ENCODE measurements at regions not wholly inside any gene's neighbourhood (a gene's known extent, or its start where the extent isn't known, plus 50 kb on each side); places are given as distances from the start of the nearest gene placed in this dataset.

DNA sequence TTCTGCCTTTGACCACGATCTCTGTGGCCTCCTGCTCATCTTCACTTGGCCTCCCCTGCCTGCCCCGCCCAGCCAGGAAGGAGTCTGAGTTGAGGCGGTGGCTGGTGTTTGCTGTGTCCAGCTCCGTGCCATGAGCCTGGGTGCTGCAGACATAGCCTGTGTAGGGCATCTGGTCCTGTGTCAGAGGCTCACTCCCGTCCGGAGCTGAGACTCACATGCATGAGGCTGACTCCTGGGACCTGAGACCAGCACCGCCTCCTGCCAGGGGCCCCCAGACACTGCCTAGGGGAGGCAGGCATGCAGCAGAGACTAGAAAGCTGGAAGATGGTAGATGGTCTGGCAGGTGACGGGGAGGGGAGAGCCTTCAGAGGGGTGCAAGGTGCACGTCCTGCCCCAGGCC lies 52.2 kb upstream of the TTC34 start:
- H2BK120ac ChIP-seq (replicated peaks; ENCODE audit: low read depth, low read length), result no peak overlapping the region
- no peak overlapping the region for H3K56ac ChIP-seq (replicated peaks; ENCODE audit: insufficient read length, low read depth, low read length)
- no peak for FAIRE-seq
- no peak overlapping the region for H2BK15ac ChIP-seq (ENCODE audit: low read length)
- no peak overlapping the region for H3K4me2 ChIP-seq (ENCODE audit: insufficient read depth in 1 of 2, low read depth in 2 of 2, low read length in 2 of 2)
- no peaks in the 10 kb centered on the region for H3K23me2 ChIP-seq (ENCODE audit: low read depth, low read length)
- H3K23ac ChIP-seq (ENCODE audit: insufficient read length), result no peak overlapping the region
- TF ChIP-seq SP2 (IDR thresholded peaks at IDR 0.05; ENCODE audit: low read length), result no peak
- H3K18ac ChIP-seq (ENCODE audit: extremely low read depth, low read length), result no peak overlapping the region
- H3K9ac ChIP-seq (replicated peaks in 1 of 4; ENCODE audit: extremely low read depth in 1 of 4, low read depth in 3 of 4, low read length in 3 of 4), result no peak overlapping the region
- H2AFZ ChIP-seq (ENCODE audit: low read length), result no peak overlapping the region
- no peak overlapping the region for H3K27ac ChIP-seq (ENCODE audit: low read depth, low read length)
- H3K4ac ChIP-seq (replicated peaks; ENCODE audit: insufficient read length, low read depth, low read length), result no peak overlapping the region
- H2BK5ac ChIP-seq (ENCODE audit: low read depth, low read length), result no peak overlapping the region
- H3K4me3 ChIP-seq (ENCODE audit: extremely low read depth in 1 of 4, insufficient read depth in 2 of 4, low read depth in 3 of 4, low read length in 4 of 4), result no peak overlapping the region
- H2AK5ac ChIP-seq (ENCODE audit: low read depth, low read length), result no peak overlapping the region
- no peak overlapping the region for H4K8ac ChIP-seq (ENCODE audit: extremely low read depth, insufficient read depth, low read length)
- no peaks in the 10 kb centered on the region for H4K20me1 ChIP-seq (replicated peaks in 1 of 2; ENCODE audit: control insufficient read depth in 1 of 2, insufficient read depth in 2 of 2, low read length in 2 of 2)
- H3K14ac ChIP-seq (ENCODE audit: insufficient read length), result no peak overlapping the region
- no peak overlapping the region for H4K5ac ChIP-seq (ENCODE audit: insufficient read length, low read depth, low read length)
- H3K79me2 ChIP-seq (ENCODE audit: control insufficient read depth in 1 of 2, insufficient read depth in 2 of 2, low read length in 2 of 2), result no peaks in the 10 kb centered on the region
- no peaks in the 10 kb centered on the region for H3K79me1 ChIP-seq (ENCODE audit: low read depth, low read length)
- no peaks in the 10 kb centered on the region for H3K36me3 ChIP-seq (ENCODE audit: control insufficient read depth in 2 of 4, insufficient read depth in 4 of 4, low read length in 3 of 4)
- 81% methylated on average over 9 of the region's 9 CpGs; no CpG with 5 or more reads in 1 of the 2 experiments for WGBS, 2 experiments (ENCODE audit: extremely low coverage in 1 of 2, insufficient coverage in 1 of 2, insufficient read length in 1 of 2, insufficient replicate concordance in 2 of 2, low coverage in 1 of 2, low lambda C conversion rate in 2 of 2, missing lambda C conversion rate in 1 of 2)
- ChIA-PET POLR2A (ENCODE audit: partially characterized antibody) (no interaction called here), CTCF (ENCODE audit: partially characterized antibody) (interaction anchor here (0.7 kb wide), 1 partner anchor 212 kb away, joined by 3 read pairs; no protein-coding TSS in a partner anchor)
- H2BK20ac ChIP-seq (ENCODE audit: low read length), result no peak overlapping the region
- H3K9me3 ChIP-seq (ENCODE audit: insufficient read depth in 2 of 2, low read depth in 1 of 2, low read length in 1 of 2), result peaks cover 77 to 92% of the 10 kb centered on the region in 2 experiments
- DNase-seq (ENCODE audit: low read depth in 1 of 2, low spot score in 2 of 2), result no peak
- no peaks in the 10 kb centered on the region for H3K4me1 ChIP-seq (replicated peaks in 1 of 4; ENCODE audit: control insufficient read depth in 3 of 4, insufficient read depth in 4 of 4, low read length in 3 of 4)
- no peak overlapping the region for H4K91ac ChIP-seq (replicated peaks; ENCODE audit: insufficient read length, low read length)
- no peak overlapping the region for H2BK12ac ChIP-seq (ENCODE audit: low read depth, low read length)
- H3K27me3 ChIP-seq (replicated peaks in 1 of 4; ENCODE audit: control insufficient read depth in 3 of 4, extremely low read depth in 1 of 4, insufficient read depth in 3 of 4, low read length in 3 of 4), result no peaks in the 10 kb centered on the region
